ENCODE measurements at regions not wholly inside any gene's neighbourhood (a gene's known extent, or its start where the extent isn't known, plus 50 kb on each side); places are given as distances from the start of the nearest gene placed in this dataset.
"Not testable (repeated sequence)": the region's sequence is repeated elsewhere in the genome, so short reads cannot be mapped to it uniquely, and the experiment has no call there.

- no peak for TF ChIP-seq CTCF (IDR thresholded peaks at IDR 0.05; ENCODE audit: insufficient read depth, low read depth, low read length, missing control alignments)
- no peak overlapping the region for H3K4me3 ChIP-seq (ENCODE audit: low read depth, low read length)
- no peak for DNase-seq (ENCODE audit: low read depth)
These were observed 762.3 kb upstream of the GJE1 start for GRCh38 chr6:141370438-141370837.

GRCh38 chr6:141366796-141367195 lies 765.9 kb upstream of the GJE1 start:
- not testable (repeated sequence) for DNase-seq (ENCODE audit: low read depth); H3K4me3 ChIP-seq (ENCODE audit: low read depth, low read length)

- no peak overlapping the region for H3K4me3 ChIP-seq (ENCODE audit: low read depth, low read length)
- TF ChIP-seq CTCF (IDR thresholded peaks at IDR 0.05; ENCODE audit: insufficient read depth, low read depth, low read length, missing control alignments) = no peak
- DNase-seq (ENCODE audit: low read depth) = no peak
These were observed 768.0 kb upstream of the GJE1 start for GRCh38 chr6:141364694-141365093.

GRCh38 chr6:141364232-141364631 lies 768.5 kb upstream of the GJE1 start:
- H3K4me3 ChIP-seq (ENCODE audit: low read depth, low read length) = no peak overlapping the region
- no peak for DNase-seq (ENCODE audit: low read depth)
- TF ChIP-seq CTCF (IDR thresholded peaks at IDR 0.05; ENCODE audit: insufficient read depth, low read depth, low read length, missing control alignments) = no peak

- no peak for TF ChIP-seq CTCF (IDR thresholded peaks at IDR 0.05; ENCODE audit: insufficient read depth, low read depth, low read length, missing control alignments)
- no peak overlapping the region for H3K4me3 ChIP-seq (ENCODE audit: low read depth, low read length)
- DNase-seq (ENCODE audit: low read depth) = no peak
These were observed 771.2 kb upstream of the GJE1 start for GRCh38 chr6:141361559-141361958.

- no peak for TF ChIP-seq CTCF (IDR thresholded peaks at IDR 0.05; ENCODE audit: insufficient read depth, low read depth, low read length, missing control alignments)
- no peak overlapping the region for H3K4me3 ChIP-seq (ENCODE audit: low read depth, low read length)
- no peak for DNase-seq (ENCODE audit: low read depth)
These were observed 772.8 kb upstream of the GJE1 start for GRCh38 chr6:141359953-141360352.

GRCh38 chr6:141354191-141354955 lies 778.4 kb upstream of the GJE1 start:
- no peak for DNase-seq (ENCODE audit: low read depth)
- no peak overlapping the region for H3K4me3 ChIP-seq (ENCODE audit: low read depth, low read length)
- TF ChIP-seq CTCF (IDR thresholded peaks at IDR 0.05; ENCODE audit: insufficient read depth, low read depth, low read length, missing control alignments) = no peak

Measured in GM12865 (cell line).